ENCODE measurements at regions not wholly inside any gene's neighbourhood (a gene's known extent, or its start where the extent isn't known, plus 50 kb on each side); places are given as distances from the start of the nearest gene placed in this dataset.

DNA sequence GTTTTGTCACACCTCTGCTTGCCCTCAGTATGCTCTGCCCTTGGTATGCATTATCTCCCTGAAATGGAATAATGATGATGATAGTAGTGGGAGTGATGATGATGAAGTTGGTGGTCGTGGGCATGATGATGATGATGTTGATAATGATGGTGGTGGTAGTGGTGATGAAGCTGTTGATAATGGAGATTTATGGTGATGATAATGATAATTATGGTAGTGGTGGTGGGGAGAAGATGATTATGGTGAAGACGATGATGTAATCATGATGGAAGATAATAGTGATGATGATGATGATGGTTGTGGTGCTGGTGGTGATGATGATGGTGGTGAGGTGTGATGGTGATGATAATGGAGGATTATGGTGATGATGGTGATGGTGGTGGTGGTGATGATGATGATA is 390.1 kb upstream of the EEF2KMT start:
- Histone ChIP-seq H3K9me1 (replicated peaks; ENCODE audit: control insufficient read depth, extremely low read depth, insufficient read depth, low read length) (no peaks in the 10 kb centered on the region), H3K9me3 (replicated peaks; ENCODE audit: control insufficient read depth, insufficient read depth, low read length) (peaks cover 8% of the 10 kb centered on the region), H3K27ac (ENCODE audit: insufficient read depth, low read depth, low read length) (no peak overlapping the region), H3K36me3 (ENCODE audit: control insufficient read depth in 2 of 2, extremely low read depth in 1 of 2, insufficient read depth in 2 of 2, low read length in 2 of 2) (no peaks in the 10 kb centered on the region), H3K27me3 (ENCODE audit: control insufficient read depth in 2 of 2, insufficient read depth in 2 of 2, low read length in 2 of 2) (no peaks in the 10 kb centered on the region), H3K4me3 (replicated peaks in 1 of 3; ENCODE audit: insufficient read depth in 1 of 3, low read depth in 1 of 3, low read length in 3 of 3) (no peak overlapping the region), H4K20me1 (replicated peaks; ENCODE audit: control insufficient read depth, extremely low read depth, insufficient read depth, low read length) (no peaks in the 10 kb centered on the region), H3K4me2 (ENCODE audit: insufficient read depth, low read length) (no peak overlapping the region), H3K4me1 (ENCODE audit: control insufficient read depth, extremely low read depth, insufficient read depth, low read length) (no peaks in the 10 kb centered on the region), H2AFZ (ENCODE audit: low read depth, low read length) (no peak overlapping the region), H3K9ac (replicated peaks; ENCODE audit: extremely low read depth, insufficient read depth, low read length) (no peak overlapping the region), H3K79me2 (ENCODE audit: control insufficient read depth, insufficient read depth, low read length) (no peaks in the 10 kb centered on the region)
- no TSS peak for BruUV-seq (replicated peaks)
- FAIRE-seq, result no peak
- intact Hi-C loops (cut with micrococcal nuclease) (no loop called here), dilution Hi-C loops (cut with MboI; ENCODE audit: extremely low pct_ligation_motif_present, low sequenced_read_pairs) (no loop called here)
- DNase-seq (ENCODE audit: low read depth, low spot score), result no peak
- CTCF ChIA-PET, result no interaction called here
- POLR2A ChIA-PET, result no interaction called here
- TF ChIP-seq MYC (IDR thresholded peaks at IDR 0.05; ENCODE audit: low read depth, low read length) (no peak), POLR2AphosphoS5 (IDR thresholded peaks at IDR 0.05; ENCODE audit: insufficient read depth, low read depth, low read length) (no peak), GATA2 (IDR thresholded peaks at IDR 0.05; ENCODE audit: insufficient read depth, insufficient read length, low read depth, low read length) (no peak), JUN (IDR thresholded peaks at IDR 0.05; ENCODE audit: borderline replicate concordance, insufficient read depth, insufficient read length, low read depth) (no peak), POLR2A (IDR thresholded peaks at IDR 0.05; ENCODE audit: low read depth, low read length) (no peak), FOS (IDR thresholded peaks at IDR 0.05; ENCODE audit: borderline replicate concordance, insufficient read depth, low read length) (no peak), EZH2 (IDR thresholded peaks at IDR 0.05; ENCODE audit: borderline replicate concordance, low read depth, low read length, severe bottlenecking) (no peak)
- TF ChIP-seq, protein P1, sequence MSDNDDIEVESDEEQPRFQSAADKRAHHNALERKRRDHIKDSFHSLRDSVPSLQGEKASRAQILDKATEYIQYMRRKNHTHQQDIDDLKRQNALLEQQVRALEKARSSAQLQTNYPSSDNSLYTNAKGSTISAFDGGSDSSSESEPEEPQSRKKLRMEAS (IDR thresholded peaks at IDR 0.05; ENCODE audit: insufficient read depth, insufficient read length), result no peak
- TF ChIP-seq, protein P2, sequence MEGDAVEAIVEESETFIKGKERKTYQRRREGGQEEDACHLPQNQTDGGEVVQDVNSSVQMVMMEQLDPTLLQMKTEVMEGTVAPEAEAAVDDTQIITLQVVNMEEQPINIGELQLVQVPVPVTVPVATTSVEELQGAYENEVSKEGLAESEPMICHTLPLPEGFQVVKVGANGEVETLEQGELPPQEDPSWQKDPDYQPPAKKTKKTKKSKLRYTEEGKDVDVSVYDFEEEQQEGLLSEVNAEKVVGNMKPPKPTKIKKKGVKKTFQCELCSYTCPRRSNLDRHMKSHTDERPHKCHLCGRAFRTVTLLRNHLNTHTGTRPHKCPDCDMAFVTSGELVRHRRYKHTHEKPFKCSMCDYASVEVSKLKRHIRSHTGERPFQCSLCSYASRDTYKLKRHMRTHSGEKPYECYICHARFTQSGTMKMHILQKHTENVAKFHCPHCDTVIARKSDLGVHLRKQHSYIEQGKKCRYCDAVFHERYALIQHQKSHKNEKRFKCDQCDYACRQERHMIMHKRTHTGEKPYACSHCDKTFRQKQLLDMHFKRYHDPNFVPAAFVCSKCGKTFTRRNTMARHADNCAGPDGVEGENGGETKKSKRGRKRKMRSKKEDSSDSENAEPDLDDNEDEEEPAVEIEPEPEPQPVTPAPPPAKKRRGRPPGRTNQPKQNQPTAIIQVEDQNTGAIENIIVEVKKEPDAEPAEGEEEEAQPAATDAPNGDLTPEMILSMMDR (IDR thresholded peaks at IDR 0.05; ENCODE audit: extremely low read depth in 1 of 2, insufficient read depth in 1 of 2, low read depth in 1 of 2, low read length in 2 of 2), result no peak
